Islet of Langerhans (tissue), 1 donor: ENCODE measurements at regions not wholly inside any gene's neighbourhood (a gene's known extent, or its start where the extent isn't known, plus 50 kb on each side); places are given as distances from the start of the nearest gene placed in this dataset.

Experiments
- FAIRE-seq: peaks from one replicate; lab custom pipeline; 2011; peaks lifted over from hg19 to GRCh38; lab: Jason Lieb, UNC

GRCh38 chr10:130747356-130747755, 564.2 kb downstream of the TCERG1L start:
- FAIRE-seq: peak; percentile 38

- FAIRE-seq: no peak
Measured at GRCh38 chr10:130747946-130748345, 563.6 kb downstream of the TCERG1L start.

- no peak for FAIRE-seq
Measured at GRCh38 chr10:130748409-130749057, 563.0 kb downstream of the TCERG1L start.

- FAIRE-seq: no peak
Measured at GRCh38 chr10:130749911-130750310, 561.6 kb downstream of the TCERG1L start.

GRCh38 chr10:130750441-130750840, 561.1 kb downstream of the TCERG1L start:
- no peak for FAIRE-seq

GRCh38 chr10:130751106-130751840, 560.2 kb downstream of the TCERG1L start:
- FAIRE-seq: no peak

GRCh38 chr10:130751851-130752250, 559.7 kb downstream of the TCERG1L start:
- no peak for FAIRE-seq

GRCh38 chr10:130756651-130757050, 554.9 kb downstream of the TCERG1L start:
- FAIRE-seq: no peak

GRCh38 chr10:130757271-130757670, 554.2 kb downstream of the TCERG1L start:
- FAIRE-seq: no peak

- FAIRE-seq: no peak
Measured at GRCh38 chr10:130757821-130758489, 553.6 kb downstream of the TCERG1L start.

GRCh38 chr10:130758529-130758928, 553.0 kb downstream of the TCERG1L start:
- FAIRE-seq: no peak

- no peak for FAIRE-seq
Measured at GRCh38 chr10:130761032-130761575, 550.4 kb downstream of the TCERG1L start.

- FAIRE-seq: no peak
Measured at GRCh38 chr10:130761788-130762301, 549.7 kb downstream of the TCERG1L start.

GRCh38 chr10:130762491-130762890, 549.0 kb downstream of the TCERG1L start:
- FAIRE-seq: no peak

GRCh38 chr10:130763071-130763470, 548.5 kb downstream of the TCERG1L start:
- FAIRE-seq: no peak

- no peak for FAIRE-seq
Measured at GRCh38 chr10:130763491-130763890, 548.0 kb downstream of the TCERG1L start.

GRCh38 chr10:130764651-130765050, 546.9 kb downstream of the TCERG1L start:
- no peak for FAIRE-seq

GRCh38 chr10:130766071-130766470, 545.5 kb downstream of the TCERG1L start:
- FAIRE-seq: no peak

GRCh38 chr10:130767116-130767730, 544.3 kb downstream of the TCERG1L start:
- no peak for FAIRE-seq

GRCh38 chr10:130769146-130770017, 542.1 kb downstream of the TCERG1L start:
- FAIRE-seq: no peak

GRCh38 chr10:130770018-130770630, 541.4 kb downstream of the TCERG1L start:
- no peak for FAIRE-seq
